ENCODE measurements at regions not wholly inside any gene's neighbourhood (a gene's known extent, or its start where the extent isn't known, plus 50 kb on each side); places are given as distances from the start of the nearest gene placed in this dataset.
A peak's percentile ranks its signal among the peaks of the same experiment; 100 is the strongest.
"Not testable (repeated sequence)": the region's sequence is repeated elsewhere in the genome, so short reads cannot be mapped to it uniquely, and the experiment has no call there.

DNA sequence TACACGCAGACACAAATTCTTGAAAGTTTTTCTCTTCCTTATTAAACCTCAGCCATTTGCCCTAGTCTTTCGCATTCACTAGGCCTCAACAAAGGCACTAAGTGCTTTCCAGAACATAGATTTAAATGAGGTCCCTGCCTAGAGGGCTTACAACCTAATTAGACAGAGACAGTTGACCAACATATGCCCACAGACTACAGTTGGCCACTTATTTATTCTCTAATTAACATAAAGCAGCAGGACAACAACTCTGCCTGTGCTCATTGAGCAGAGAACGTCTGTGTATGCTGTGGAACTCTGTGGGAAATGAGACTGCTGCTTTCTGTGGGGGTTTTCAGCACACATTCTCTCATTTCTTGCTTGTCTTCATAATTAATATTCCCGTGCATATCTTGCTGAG lies 303.0 kb upstream of the TACR3 start:
- Mint-ChIP-seq H3K4me1 (no peaks in the 10 kb centered on the region), H3K9me3 (no peaks in the 10 kb centered on the region), H3K27me3 (ENCODE audit: low read depth) (no peaks in the 10 kb centered on the region), H3K4me3 (no peak overlapping the region), H3K36me3 (no peaks in the 10 kb centered on the region), H3K27ac (peak overlapping the region; percentile 1)
- no peak for DNase-seq (ENCODE audit: low spot score in 2 of 2, unreplicated experiment in 2 of 2)
- TF ChIP-seq CTCF (IDR thresholded peaks at IDR 0.05; ENCODE audit: unreplicated experiment) = no peak

GRCh38 chr4:104022226-104022625 lies 302.4 kb upstream of the TACR3 start:
- Mint-ChIP-seq H3K27ac (no peak overlapping the region), H3K36me3 (no peaks in the 10 kb centered on the region), H3K4me1 (no peaks in the 10 kb centered on the region), H3K27me3 (ENCODE audit: low read depth) (no peaks in the 10 kb centered on the region), H3K9me3 (no peaks in the 10 kb centered on the region), H3K4me3 (no peak overlapping the region)
- no peak for TF ChIP-seq CTCF (IDR thresholded peaks at IDR 0.05; ENCODE audit: unreplicated experiment)
- no peak for DNase-seq (ENCODE audit: low spot score in 2 of 2, unreplicated experiment in 2 of 2)

DNA sequence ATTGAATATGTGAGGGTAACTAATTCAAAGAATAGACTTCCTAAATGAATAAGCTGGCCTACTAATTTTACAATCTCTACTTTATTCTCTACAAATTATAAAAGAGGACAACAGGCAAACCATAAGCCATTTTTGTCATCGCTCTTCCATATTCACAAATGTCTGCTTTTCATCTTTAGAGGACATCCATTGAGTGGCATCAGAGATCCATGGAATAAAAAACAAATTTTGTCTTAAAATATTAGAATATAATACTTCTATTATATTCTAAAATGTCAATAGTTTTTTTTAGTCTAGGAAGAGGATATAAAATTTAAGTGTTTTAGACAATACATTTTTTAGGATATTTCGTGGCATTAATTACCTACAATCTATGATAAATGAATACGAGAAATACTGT lies 300.9 kb upstream of the TACR3 start:
- Mint-ChIP-seq H3K27me3 (ENCODE audit: low read depth) (no peaks in the 10 kb centered on the region), H3K9me3 (no peaks in the 10 kb centered on the region), H3K36me3 (no peaks in the 10 kb centered on the region), H3K27ac (no peak overlapping the region), H3K4me1 (no peaks in the 10 kb centered on the region), H3K4me3 (no peak overlapping the region)
- DNase-seq (ENCODE audit: low spot score in 2 of 2, unreplicated experiment in 2 of 2) = no peak
- TF ChIP-seq CTCF (IDR thresholded peaks at IDR 0.05; ENCODE audit: unreplicated experiment) = no peak

DNA sequence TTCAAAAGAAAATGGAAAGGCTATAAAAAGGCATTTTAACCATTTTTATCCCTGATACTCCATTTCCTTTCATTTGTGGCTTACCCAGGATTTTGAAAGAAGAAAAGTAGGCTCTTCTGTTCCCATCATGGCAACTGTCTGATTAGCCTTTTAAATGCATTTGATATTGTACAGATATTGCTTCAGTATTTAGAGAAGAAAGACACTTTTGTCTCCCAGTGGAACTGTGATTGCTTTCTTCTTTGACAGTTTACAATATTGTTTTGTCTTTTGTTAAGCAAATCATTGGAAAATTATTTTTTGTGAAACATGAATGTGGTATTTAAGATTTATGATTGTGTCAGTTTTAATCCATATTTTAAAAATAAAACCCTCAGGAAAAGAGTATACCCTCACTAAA lies 297.4 kb upstream of the TACR3 start:
- no peaks in the 10 kb centered on the region for H3K36me3 Mint-ChIP-seq
- TF ChIP-seq CTCF (IDR thresholded peaks at IDR 0.05; ENCODE audit: unreplicated experiment) = no peak
- DNase-seq (ENCODE audit: low spot score in 2 of 2, unreplicated experiment in 2 of 2) = no peak
- H3K27me3 Mint-ChIP-seq (ENCODE audit: low read depth) = no peaks in the 10 kb centered on the region
- H3K4me1 Mint-ChIP-seq = no peaks in the 10 kb centered on the region
- H3K4me3 Mint-ChIP-seq = no peak overlapping the region
- no peak overlapping the region for H3K27ac Mint-ChIP-seq
- no peaks in the 10 kb centered on the region for H3K9me3 Mint-ChIP-seq

DNA sequence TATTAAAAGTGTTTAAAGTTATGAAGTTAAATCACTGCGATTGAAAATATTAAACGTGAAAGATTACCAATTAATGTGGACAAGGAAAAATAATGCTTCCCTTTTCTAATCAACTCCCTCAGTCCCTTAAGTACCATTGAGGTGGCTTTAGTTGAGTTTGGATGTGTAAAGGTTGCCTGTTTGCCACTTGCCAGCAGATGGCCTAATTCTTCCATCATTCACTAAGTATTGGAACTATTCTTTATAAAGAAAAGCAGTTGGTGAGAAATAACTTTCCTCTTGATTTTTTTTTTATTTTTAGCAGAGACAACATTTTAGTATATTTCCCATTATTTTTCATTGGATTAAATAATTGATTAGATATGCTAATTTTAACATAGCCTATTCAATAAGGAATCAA lies 295.9 kb upstream of the TACR3 start:
- Mint-ChIP-seq H3K27me3 (ENCODE audit: low read depth) (no peaks in the 10 kb centered on the region), H3K4me3 (no peak overlapping the region), H3K4me1 (no peaks in the 10 kb centered on the region), H3K36me3 (no peaks in the 10 kb centered on the region), H3K9me3 (no peaks in the 10 kb centered on the region), H3K27ac (no peak overlapping the region)
- no peak for DNase-seq (ENCODE audit: low spot score in 2 of 2, unreplicated experiment in 2 of 2)
- TF ChIP-seq CTCF (IDR thresholded peaks at IDR 0.05; ENCODE audit: unreplicated experiment) = peak; percentile 15

- Mint-ChIP-seq H3K27ac (no peak overlapping the region), H3K4me1 (no peaks in the 10 kb centered on the region), H3K36me3 (peaks cover 1% of the 10 kb centered on the region), H3K4me3 (no peak overlapping the region), H3K27me3 (ENCODE audit: low read depth) (no peaks in the 10 kb centered on the region), H3K9me3 (peaks cover 15% of the 10 kb centered on the region)
- no peak for TF ChIP-seq CTCF (IDR thresholded peaks at IDR 0.05; ENCODE audit: unreplicated experiment)
- DNase-seq (ENCODE audit: low spot score in 2 of 2, unreplicated experiment in 2 of 2) = no peak
Measured at GRCh38 chr4:104010722-104011121, 290.9 kb upstream of the TACR3 start.

DNA sequence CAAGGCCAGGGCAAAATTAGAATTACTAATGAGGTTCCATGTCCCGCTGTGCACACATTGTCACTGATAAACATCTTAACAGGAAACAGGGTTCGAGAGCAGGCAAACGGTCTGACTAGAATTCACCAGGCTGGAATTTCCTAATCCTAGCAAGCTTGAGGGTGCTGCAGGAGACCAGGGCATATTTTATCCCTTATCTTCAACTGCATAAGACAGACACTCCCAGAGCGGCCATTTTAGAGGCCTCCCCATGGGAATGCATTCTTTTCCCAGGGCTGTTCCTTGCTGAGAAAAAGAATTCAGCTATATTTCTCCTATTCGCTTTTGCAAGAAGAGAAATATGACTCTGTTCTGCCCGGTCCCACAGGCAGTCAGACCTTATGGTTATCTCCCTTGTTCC lies 282.5 kb upstream of the TACR3 start:
- H3K27ac Mint-ChIP-seq; DNase-seq (ENCODE audit: low spot score in 2 of 2, unreplicated experiment in 2 of 2); H3K36me3 Mint-ChIP-seq; H3K27me3 Mint-ChIP-seq (ENCODE audit: low read depth); H3K4me1 Mint-ChIP-seq; H3K4me3 Mint-ChIP-seq: not testable (repeated sequence)
- peaks cover 29% of the 10 kb centered on the region for H3K9me3 Mint-ChIP-seq
